ENCODE measurements at regions not wholly inside any gene's neighbourhood (a gene's known extent, or its start where the extent isn't known, plus 50 kb on each side); places are given as distances from the start of the nearest gene placed in this dataset.

GRCh38 chr5:152185547-152186245, 219.4 kb downstream of the NMUR2 start:
- POLR2A ChIA-PET = no interaction called here
- H3K4me3 ChIP-seq (ENCODE audit: low read depth, low read length) = no peak overlapping the region
- DNase-seq (ENCODE audit: low read depth, low spot score) = no peak
- TF ChIP-seq CTCF (IDR thresholded peaks at IDR 0.05; ENCODE audit: insufficient read depth, low read length, missing control alignments) = no peak
- CTCF ChIA-PET = no interaction called here

GRCh38 chr5:152184266-152184665, 220.8 kb downstream of the NMUR2 start:
- CTCF ChIA-PET = no interaction called here
- POLR2A ChIA-PET = no interaction called here
- TF ChIP-seq CTCF (IDR thresholded peaks at IDR 0.05; ENCODE audit: insufficient read depth, low read length, missing control alignments) = no peak
- no peak for DNase-seq (ENCODE audit: low read depth, low spot score)
- no peak overlapping the region for H3K4me3 ChIP-seq (ENCODE audit: low read depth, low read length)

GRCh38 chr5:152181461-152181860, 223.6 kb downstream of the NMUR2 start:
- CTCF ChIA-PET = no interaction called here
- DNase-seq (ENCODE audit: low read depth, low spot score) = no peak
- POLR2A ChIA-PET = no interaction called here
- no peak overlapping the region for H3K4me3 ChIP-seq (ENCODE audit: low read depth, low read length)
- no peak for TF ChIP-seq CTCF (IDR thresholded peaks at IDR 0.05; ENCODE audit: insufficient read depth, low read length, missing control alignments)

- H3K4me3 ChIP-seq (ENCODE audit: low read depth, low read length) = no peak overlapping the region
- DNase-seq (ENCODE audit: low read depth, low spot score) = no peak
- CTCF ChIA-PET = no interaction called here
- POLR2A ChIA-PET = no interaction called here
- TF ChIP-seq CTCF (IDR thresholded peaks at IDR 0.05; ENCODE audit: insufficient read depth, low read length, missing control alignments) = no peak
Measured at GRCh38 chr5:152178350-152178699, 226.8 kb downstream of the NMUR2 start.

GRCh38 chr5:152177626-152178349, 227.3 kb downstream of the NMUR2 start:
- no peak for TF ChIP-seq CTCF (IDR thresholded peaks at IDR 0.05; ENCODE audit: insufficient read depth, low read length, missing control alignments)
- DNase-seq (ENCODE audit: low read depth, low spot score) = no peak
- CTCF ChIA-PET = no interaction called here
- no peak overlapping the region for H3K4me3 ChIP-seq (ENCODE audit: low read depth, low read length)
- POLR2A ChIA-PET = no interaction called here

GRCh38 chr5:152171888-152172287, 233.2 kb downstream of the NMUR2 start:
- POLR2A ChIA-PET = no interaction called here
- CTCF ChIA-PET = interaction anchor here (1.1 kb wide), 1 partner anchor 346 kb away, joined by 4 read pairs; no protein-coding TSS in a partner anchor
- DNase-seq (ENCODE audit: low read depth, low spot score) = no peak
- no peak overlapping the region for H3K4me3 ChIP-seq (ENCODE audit: low read depth, low read length)
- TF ChIP-seq CTCF (IDR thresholded peaks at IDR 0.05; ENCODE audit: insufficient read depth, low read length, missing control alignments) = no peak
